Natural killer cell (primary cell): ENCODE measurements at regions not wholly inside any gene's neighbourhood (a gene's known extent, or its start where the extent isn't known, plus 50 kb on each side); places are given as distances from the start of the nearest gene placed in this dataset.

Experiments used
- ATAC-seq, 3 donors: fragments of 150-1000 bp in 2 of 3; fragments of 200-7000 bp in 1 of 3; cut with Tn5 transposase; 1 replicate in 1 of 3; 2 replicates in 2 of 3; pipeline ENCODE4 v1.10.0; 2021; ENCODE audit warnings: mild to moderate bottlenecking in 2 of 3, moderate library complexity in 2 of 3
- DNase-seq, 2 donors: peaks; one replicate each; pipeline versions ENCODE4 v3.0.0 to v3.0.0-alpha.2; 2013 to 2021; ENCODE audit warnings: mixed read lengths in 1 of 2
- H3K27ac ChIP-seq: one replicate; pipeline ENCODE4 v1.5.1; 2013; ENCODE audit warnings: mild to moderate bottlenecking, low read length
- H3K27me3 ChIP-seq: one replicate; pipeline ENCODE4 v1.6.1; 2013; ENCODE audit warnings: low read length; ENCODE audit not compliant: control insufficient read depth, insufficient read depth
- H3K36me3 ChIP-seq: one replicate; pipeline ENCODE4 v1.6.1; 2013; ENCODE audit warnings: low read length; ENCODE audit not compliant: control insufficient read depth, insufficient read depth
- H3K4me1 ChIP-seq: one replicate; pipeline ENCODE4 v1.6.1; 2013; ENCODE audit warnings: low read length; ENCODE audit not compliant: control insufficient read depth, insufficient read depth
- H3K4me3 ChIP-seq: one replicate; pipeline ENCODE4 v1.5.1; 2013; ENCODE audit warnings: low read length
- H3K9me3 ChIP-seq: one replicate; pipeline ENCODE4 v1.6.1; 2013; ENCODE audit warnings: low read length; ENCODE audit not compliant: control insufficient read depth, insufficient read depth
- H3K27ac Mint-ChIP-seq, 2 donors: one replicate each; pipeline ENCODE4 v1.8.0; 2022; ENCODE audit warnings: mild to moderate bottlenecking in 2 of 2, mixed read lengths in 2 of 2, moderate library complexity in 1 of 2
- H3K27me3 Mint-ChIP-seq, 2 donors: one replicate each; pipeline ENCODE4 v1.8.0; 2022; ENCODE audit warnings: low read depth in 2 of 2, mixed read lengths in 2 of 2
- H3K36me3 Mint-ChIP-seq: one replicate; pipeline ENCODE4 v1.8.0; 2022; ENCODE audit warnings: mixed read lengths
- H3K4me1 Mint-ChIP-seq, 2 donors: one replicate each; pipeline ENCODE4 v1.8.0; 2022; ENCODE audit warnings: mixed read lengths in 2 of 2
- H3K4me3 Mint-ChIP-seq: one replicate; pipeline ENCODE4 v1.8.0; 2022; ENCODE audit warnings: mild to moderate bottlenecking, moderate library complexity, mixed read lengths
- H3K9me3 Mint-ChIP-seq, 2 donors: one replicate each; pipeline ENCODE4 v1.8.0; 2022; ENCODE audit warnings: mixed read lengths in 2 of 2
- CTCF ChIP-seq: fragments of 200-600 bp; IDR thresholded peaks from one replicate; pipeline ENCODE4 v1.8.0; 2022; ENCODE audit warnings: antibody characterized with exemption
- WGBS: methylation state at CpG from one replicate; pipeline ENCODE4 v1.1.7; 2013; ENCODE audit warnings: missing lambda C conversion rate; ENCODE audit not compliant: insufficient coverage; 5-methylcytosine and 5-hydroxymethylcytosine counted together
- intact Hi-C: fragments of 100-400 bp; cut with micrococcal nuclease; formaldehyde crosslinking; loops from one replicate; pipeline ENCODE4 v1.14.2; 2022

GRCh38 chr2:221911890-221912289 lies 339.8 kb upstream of the EPHA4 start:
- Mint-ChIP-seq H3K27me3 (no peaks in the 10 kb centered on the region), H3K4me1 (no peaks in the 10 kb centered on the region), H3K36me3 (no peaks in the 10 kb centered on the region), H3K9me3 (peaks cover 0 to 6% of the 10 kb centered on the region in 2 donors), H3K4me3 (no peak overlapping the region), H3K27ac (no peak overlapping the region)
- DNase-seq, result no peak
- Histone ChIP-seq H3K4me1 (no peaks in the 10 kb centered on the region), H3K36me3 (no peaks in the 10 kb centered on the region), H3K4me3 (no peak overlapping the region), H3K27me3 (no peaks in the 10 kb centered on the region), H3K9me3 (no peaks in the 10 kb centered on the region), H3K27ac (no peak overlapping the region)
- TF ChIP-seq CTCF, result no peak
- intact Hi-C loops, result no loop called here
- ATAC-seq, result no peak
- 83% methylated on average over 1 of the region's 1 CpG for WGBS

- H3K4me1 Mint-ChIP-seq, result no peaks in the 10 kb centered on the region
- no peak overlapping the region for H3K4me3 ChIP-seq
- intact Hi-C loops, result no loop called here
- no peaks in the 10 kb centered on the region for H3K27me3 ChIP-seq
- TF ChIP-seq CTCF, result no peak
- no peak overlapping the region for H3K27ac ChIP-seq
- H3K36me3 ChIP-seq, result no peaks in the 10 kb centered on the region
- H3K4me1 ChIP-seq, result no peaks in the 10 kb centered on the region
- WGBS, result 88% methylated on average over 4 of the region's 4 CpGs
- H3K9me3 Mint-ChIP-seq, result peaks cover 0 to 6% of the 10 kb centered on the region in 2 donors
- no peak overlapping the region for H3K27ac Mint-ChIP-seq
- H3K36me3 Mint-ChIP-seq, result no peaks in the 10 kb centered on the region
- ATAC-seq (no peak), DNase-seq (no peak)
- no peaks in the 10 kb centered on the region for H3K27me3 Mint-ChIP-seq
- H3K9me3 ChIP-seq, result no peaks in the 10 kb centered on the region
- H3K4me3 Mint-ChIP-seq, result no peak overlapping the region
These were observed 339.2 kb upstream of the EPHA4 start for GRCh38 chr2:221911321-221911720.

GRCh38 chr2:221908518-221908917 lies 336.4 kb upstream of the EPHA4 start:
- no peak overlapping the region for H3K27ac ChIP-seq
- no peak for ATAC-seq
- H3K27ac Mint-ChIP-seq, result no peak overlapping the region
- intact Hi-C loops, result no loop called here
- no peaks in the 10 kb centered on the region for H3K27me3 ChIP-seq
- H3K4me1 Mint-ChIP-seq, result no peaks in the 10 kb centered on the region
- no peak for TF ChIP-seq CTCF
- no peaks in the 10 kb centered on the region for H3K4me1 ChIP-seq
- no peak overlapping the region for H3K4me3 ChIP-seq
- no peak for DNase-seq
- H3K36me3 Mint-ChIP-seq, result no peaks in the 10 kb centered on the region
- no peaks in the 10 kb centered on the region for H3K9me3 ChIP-seq
- 86% methylated on average over 4 of the region's 4 CpGs for WGBS
- no peaks in the 10 kb centered on the region for H3K36me3 ChIP-seq
- H3K4me3 Mint-ChIP-seq, result no peak overlapping the region
- peaks cover 0 to 4% of the 10 kb centered on the region in 2 donors for H3K9me3 Mint-ChIP-seq
- H3K27me3 Mint-ChIP-seq, result no peaks in the 10 kb centered on the region

- H3K27me3 Mint-ChIP-seq, result no peaks in the 10 kb centered on the region
- no peak for ATAC-seq
- H3K9me3 Mint-ChIP-seq, result peaks cover 15 to 21% of the 10 kb centered on the region in 2 donors
- no peak for DNase-seq
- Histone ChIP-seq H3K27me3 (no peaks in the 10 kb centered on the region), H3K36me3 (no peaks in the 10 kb centered on the region), H3K27ac (no peak overlapping the region), H3K9me3 (no peaks in the 10 kb centered on the region), H3K4me3 (no peak overlapping the region), H3K4me1 (no peaks in the 10 kb centered on the region)
- H3K27ac Mint-ChIP-seq, result no peak overlapping the region
- H3K36me3 Mint-ChIP-seq, result no peaks in the 10 kb centered on the region
- no peak for TF ChIP-seq CTCF
- WGBS, result 41% methylated on average over 2 of the region's 3 CpGs
- no peak overlapping the region for H3K4me3 Mint-ChIP-seq
- intact Hi-C loops, result no loop called here
- no peaks in the 10 kb centered on the region for H3K4me1 Mint-ChIP-seq
These were observed 325.6 kb upstream of the EPHA4 start for GRCh38 chr2:221897718-221898117.
